ENCODE measurements at regions not wholly inside any gene's neighbourhood (a gene's known extent, or its start where the extent isn't known, plus 50 kb on each side); places are given as distances from the start of the nearest gene placed in this dataset.

- no peaks in the 10 kb centered on the region for H3K4me1 ChIP-seq
- no peak overlapping the region for H3K27ac ChIP-seq
- no peak overlapping the region for H3K4me3 ChIP-seq
- no peaks in the 10 kb centered on the region for H3K27me3 ChIP-seq
- no peak for DNase-seq (ENCODE audit: low spot score in 2 of 2)
- no peaks in the 10 kb centered on the region for H3K9me3 ChIP-seq
- no peaks in the 10 kb centered on the region for H3K36me3 ChIP-seq
- TF ChIP-seq POLR2A (IDR thresholded peaks at IDR 0.05) = no peak
- TF ChIP-seq CTCF (IDR thresholded peaks at IDR 0.05) = no peak
- TF ChIP-seq POLR2AphosphoS5 (IDR thresholded peaks at IDR 0.05) = no peak
- intact Hi-C loops (cut with DNase I; ENCODE audit: low total_unique reads) = no loop called here
These were observed 192.2 kb upstream of the GADL1 start for GRCh38 chr3:31086698-31087097.

GRCh38 chr3:31091748-31092147 lies 197.3 kb upstream of the GADL1 start:
- no peak for DNase-seq (ENCODE audit: low spot score in 2 of 2)
- Histone ChIP-seq H3K36me3 (no peaks in the 10 kb centered on the region), H3K27ac (no peak overlapping the region), H3K4me3 (no peak overlapping the region), H3K27me3 (no peaks in the 10 kb centered on the region), H3K4me1 (no peaks in the 10 kb centered on the region), H3K9me3 (no peaks in the 10 kb centered on the region)
- TF ChIP-seq POLR2A (IDR thresholded peaks at IDR 0.05) = no peak
- no peak for TF ChIP-seq POLR2AphosphoS5 (IDR thresholded peaks at IDR 0.05)
- no peak for TF ChIP-seq CTCF (IDR thresholded peaks at IDR 0.05)
- intact Hi-C loops (cut with DNase I; ENCODE audit: low total_unique reads) = no loop called here

- no peaks in the 10 kb centered on the region for H3K27me3 ChIP-seq
- no peak for DNase-seq (ENCODE audit: low spot score in 2 of 2)
- no peaks in the 10 kb centered on the region for H3K9me3 ChIP-seq
- H3K27ac ChIP-seq = no peak overlapping the region
- no peak overlapping the region for H3K4me3 ChIP-seq
- intact Hi-C loops (cut with DNase I; ENCODE audit: low total_unique reads) = no loop called here
- H3K36me3 ChIP-seq = no peaks in the 10 kb centered on the region
- TF ChIP-seq CTCF (IDR thresholded peaks at IDR 0.05) (no peak), POLR2AphosphoS5 (IDR thresholded peaks at IDR 0.05) (no peak), POLR2A (IDR thresholded peaks at IDR 0.05) (no peak)
- no peaks in the 10 kb centered on the region for H3K4me1 ChIP-seq
These were observed 198.5 kb upstream of the GADL1 start for GRCh38 chr3:31092748-31093589.

GRCh38 chr3:31093606-31094005 lies 199.1 kb upstream of the GADL1 start:
- H3K27me3 ChIP-seq = no peaks in the 10 kb centered on the region
- H3K27ac ChIP-seq = no peak overlapping the region
- TF ChIP-seq CTCF (IDR thresholded peaks at IDR 0.05) (no peak), POLR2AphosphoS5 (IDR thresholded peaks at IDR 0.05) (no peak), POLR2A (IDR thresholded peaks at IDR 0.05) (no peak)
- intact Hi-C loops (cut with DNase I; ENCODE audit: low total_unique reads) = no loop called here
- no peaks in the 10 kb centered on the region for H3K4me1 ChIP-seq
- H3K9me3 ChIP-seq = no peaks in the 10 kb centered on the region
- no peak for DNase-seq (ENCODE audit: low spot score in 2 of 2)
- H3K4me3 ChIP-seq = no peak overlapping the region
- H3K36me3 ChIP-seq = no peaks in the 10 kb centered on the region

GRCh38 chr3:31094048-31094447 lies 199.6 kb upstream of the GADL1 start:
- no peaks in the 10 kb centered on the region for H3K36me3 ChIP-seq
- no peak for DNase-seq (ENCODE audit: low spot score in 2 of 2)
- no peaks in the 10 kb centered on the region for H3K4me1 ChIP-seq
- TF ChIP-seq CTCF (IDR thresholded peaks at IDR 0.05) (no peak), POLR2A (IDR thresholded peaks at IDR 0.05) (no peak), POLR2AphosphoS5 (IDR thresholded peaks at IDR 0.05) (no peak)
- H3K27ac ChIP-seq = no peak overlapping the region
- no peak overlapping the region for H3K4me3 ChIP-seq
- intact Hi-C loops (cut with DNase I; ENCODE audit: low total_unique reads) = no loop called here
- H3K9me3 ChIP-seq = no peaks in the 10 kb centered on the region
- H3K27me3 ChIP-seq = no peaks in the 10 kb centered on the region

Measured in breast epithelium (tissue), 4 donors.